HFFc6 (cell line): ENCODE measurements at regions not wholly inside any gene's neighbourhood (a gene's known extent, or its start where the extent isn't known, plus 50 kb on each side); places are given as distances from the start of the nearest gene placed in this dataset.

ENCODE experiments used
- DNase-seq: peaks from one replicate; pipeline ENCODE4 v3.0.0-alpha.2; 2018
- H3K27ac Mint-ChIP-seq: 2 replicates; pipeline ENCODE4 v1.8.0; 2020; ENCODE audit warnings: mild to moderate bottlenecking, mixed read lengths
- H3K27me3 Mint-ChIP-seq: 2 replicates; pipeline ENCODE4 v1.8.0; 2021; ENCODE audit warnings: mild to moderate bottlenecking, moderate library complexity, mixed read lengths; ENCODE audit not compliant: insufficient read depth
- H3K36me3 Mint-ChIP-seq: 2 replicates; pipeline ENCODE4 v1.8.0; 2021; ENCODE audit warnings: low read depth, mixed read lengths
- H3K4me1 Mint-ChIP-seq: 2 replicates; pipeline ENCODE4 v1.8.0; 2020; ENCODE audit warnings: low read depth, mixed read lengths
- H3K4me3 Mint-ChIP-seq: 2 replicates; pipeline ENCODE4 v1.8.0; 2020; ENCODE audit warnings: mild to moderate bottlenecking, moderate library complexity, mixed read lengths
- H3K9me3 Mint-ChIP-seq: 2 replicates; pipeline ENCODE4 v1.8.0; 2020; ENCODE audit warnings: mild to moderate bottlenecking, mixed read lengths
- TF ChIP-seq, protein P1 (sequence below): fragments of 200-600 bp; sonication (generic); IDR thresholded peaks from 2 replicates; pipeline ENCODE4 v1.5.0; 2021; ENCODE audit warnings: antibody characterized with exemption, mild to moderate bottlenecking

GRCh38 chr6:85124472-85125354 is 325.2 kb upstream of the NT5E start:
- Mint-ChIP-seq H3K4me1 (peaks cover 12% of the 10 kb centered on the region), H3K4me3 (no peak overlapping the region), H3K27me3 (peaks cover 6% of the 10 kb centered on the region), H3K9me3 (no peaks in the 10 kb centered on the region), H3K36me3 (no peaks in the 10 kb centered on the region), H3K27ac (no peak overlapping the region)
- TF ChIP-seq, protein P1, sequence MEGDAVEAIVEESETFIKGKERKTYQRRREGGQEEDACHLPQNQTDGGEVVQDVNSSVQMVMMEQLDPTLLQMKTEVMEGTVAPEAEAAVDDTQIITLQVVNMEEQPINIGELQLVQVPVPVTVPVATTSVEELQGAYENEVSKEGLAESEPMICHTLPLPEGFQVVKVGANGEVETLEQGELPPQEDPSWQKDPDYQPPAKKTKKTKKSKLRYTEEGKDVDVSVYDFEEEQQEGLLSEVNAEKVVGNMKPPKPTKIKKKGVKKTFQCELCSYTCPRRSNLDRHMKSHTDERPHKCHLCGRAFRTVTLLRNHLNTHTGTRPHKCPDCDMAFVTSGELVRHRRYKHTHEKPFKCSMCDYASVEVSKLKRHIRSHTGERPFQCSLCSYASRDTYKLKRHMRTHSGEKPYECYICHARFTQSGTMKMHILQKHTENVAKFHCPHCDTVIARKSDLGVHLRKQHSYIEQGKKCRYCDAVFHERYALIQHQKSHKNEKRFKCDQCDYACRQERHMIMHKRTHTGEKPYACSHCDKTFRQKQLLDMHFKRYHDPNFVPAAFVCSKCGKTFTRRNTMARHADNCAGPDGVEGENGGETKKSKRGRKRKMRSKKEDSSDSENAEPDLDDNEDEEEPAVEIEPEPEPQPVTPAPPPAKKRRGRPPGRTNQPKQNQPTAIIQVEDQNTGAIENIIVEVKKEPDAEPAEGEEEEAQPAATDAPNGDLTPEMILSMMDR: no peak
- DNase-seq: no peak

DNA sequence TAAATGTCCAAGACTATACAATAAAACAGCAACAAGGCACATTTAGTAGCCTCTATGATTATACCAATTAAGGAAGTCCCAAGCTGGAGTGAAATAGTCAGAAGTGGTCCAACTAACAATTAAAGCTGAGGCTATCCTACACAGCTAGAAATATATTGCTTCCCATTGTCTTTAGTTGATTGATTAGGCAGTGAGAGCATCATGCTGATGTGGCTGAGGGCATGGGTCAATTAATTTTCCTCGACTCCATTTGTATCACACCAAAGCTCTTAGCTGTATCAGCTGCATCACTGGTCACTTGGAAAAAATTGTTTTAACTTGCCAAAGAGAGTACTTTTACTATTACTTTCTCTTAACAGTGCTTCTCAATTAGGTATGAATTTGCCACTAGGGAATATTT is 328.7 kb upstream of the NT5E start:
- no peaks in the 10 kb centered on the region for H3K9me3 Mint-ChIP-seq

GRCh38 chr6:85118652-85119235 is 331.1 kb upstream of the NT5E start:
- no peaks in the 10 kb centered on the region for H3K4me1 Mint-ChIP-seq
- TF ChIP-seq, protein P1: no peak
- H3K27ac Mint-ChIP-seq: no peak overlapping the region
- no peak for DNase-seq
- no peaks in the 10 kb centered on the region for H3K36me3 Mint-ChIP-seq
- no peaks in the 10 kb centered on the region for H3K9me3 Mint-ChIP-seq
- peaks cover 17% of the 10 kb centered on the region for H3K27me3 Mint-ChIP-seq
- H3K4me3 Mint-ChIP-seq: no peak overlapping the region

More for the DNA sequence above, 328.7 kb upstream of the NT5E start:
- no peak for DNase-seq
- H3K36me3 Mint-ChIP-seq: no peaks in the 10 kb centered on the region
- peaks cover 8% of the 10 kb centered on the region for H3K27me3 Mint-ChIP-seq
- no peak overlapping the region for H3K4me3 Mint-ChIP-seq
- H3K27ac Mint-ChIP-seq: no peak overlapping the region
- H3K4me1 Mint-ChIP-seq: peaks cover under 1% of the 10 kb centered on the region; the same call in 1 of the 2 replicates
- TF ChIP-seq, protein P1: no peak

DNA sequence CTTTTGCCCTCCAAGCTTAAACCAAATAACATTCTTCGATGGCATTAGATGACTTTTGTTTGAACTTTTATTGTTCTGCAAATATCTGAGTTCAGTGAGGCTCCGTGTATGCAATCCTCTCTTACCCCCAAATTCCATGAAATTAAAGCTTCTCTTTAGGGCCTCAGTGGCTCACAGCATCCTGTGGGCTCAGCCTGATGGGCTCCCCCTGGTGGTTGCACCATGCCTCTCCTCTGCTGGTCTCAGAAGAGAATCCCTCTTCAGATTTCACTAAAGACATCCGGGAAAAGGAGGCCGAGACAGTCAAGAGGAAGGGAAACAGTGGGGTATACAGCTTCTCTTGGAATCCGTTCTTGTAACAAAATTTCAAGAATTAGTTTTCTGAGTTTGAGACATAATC is 331.6 kb upstream of the NT5E start:
- peaks cover 17% of the 10 kb centered on the region for H3K27me3 Mint-ChIP-seq
- TF ChIP-seq, protein P1: peak; percentile 56
- H3K9me3 Mint-ChIP-seq: no peaks in the 10 kb centered on the region
- DNase-seq: no peak
- H3K36me3 Mint-ChIP-seq: no peaks in the 10 kb centered on the region
- no peaks in the 10 kb centered on the region for H3K4me1 Mint-ChIP-seq
- no peak overlapping the region for H3K4me3 Mint-ChIP-seq
- no peak overlapping the region for H3K27ac Mint-ChIP-seq

GRCh38 chr6:85116475-85116874 is 333.4 kb upstream of the NT5E start:
- Mint-ChIP-seq H3K27me3 (peaks cover 17% of the 10 kb centered on the region), H3K27ac (no peak overlapping the region)

More at GRCh38 chr6:85116475-85116874, 333.4 kb upstream of the NT5E start:
- TF ChIP-seq, protein P1: no peak
- Mint-ChIP-seq H3K36me3 (no peaks in the 10 kb centered on the region), H3K4me3 (no peak overlapping the region), H3K4me1 (no peaks in the 10 kb centered on the region; the same call in 1 of the 2 replicates), H3K9me3 (no peaks in the 10 kb centered on the region)
- DNase-seq: no peak
